Fibroblast of the conjunctiva (primary cell): ENCODE measurements at regions not wholly inside any gene's neighbourhood (a gene's known extent, or its start where the extent isn't known, plus 50 kb on each side); places are given as distances from the start of the nearest gene placed in this dataset.
"Not testable (repeated sequence)": the region's sequence is repeated elsewhere in the genome, so short reads cannot be mapped to it uniquely, and the experiment has no call there.

Experiments
- DNase-seq: peaks from one replicate; pipeline ENCODE4 v3.0.0-alpha.2; 2010; ENCODE audit warnings: low read depth

DNA sequence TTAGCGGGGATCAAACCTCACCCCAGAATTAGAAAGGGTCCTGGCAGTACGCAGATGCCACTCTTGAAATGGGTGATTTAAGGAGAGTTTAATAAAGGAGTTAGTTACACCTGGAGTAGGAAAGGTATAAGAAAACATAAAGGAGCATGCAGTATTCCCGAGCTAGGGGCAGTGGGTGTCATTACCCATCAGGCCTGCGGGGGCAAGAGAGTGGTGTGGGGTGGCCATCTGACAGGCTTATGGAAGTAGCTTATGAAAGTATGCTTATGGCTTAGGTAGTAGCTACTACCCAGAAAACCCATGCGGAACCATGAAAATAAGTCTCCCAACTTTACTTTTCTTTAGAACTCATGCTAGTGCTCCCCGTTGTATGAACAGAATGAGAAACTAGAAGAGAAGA is 568.9 kb upstream of the ACVR2A start:
- no peak for DNase-seq

DNA sequence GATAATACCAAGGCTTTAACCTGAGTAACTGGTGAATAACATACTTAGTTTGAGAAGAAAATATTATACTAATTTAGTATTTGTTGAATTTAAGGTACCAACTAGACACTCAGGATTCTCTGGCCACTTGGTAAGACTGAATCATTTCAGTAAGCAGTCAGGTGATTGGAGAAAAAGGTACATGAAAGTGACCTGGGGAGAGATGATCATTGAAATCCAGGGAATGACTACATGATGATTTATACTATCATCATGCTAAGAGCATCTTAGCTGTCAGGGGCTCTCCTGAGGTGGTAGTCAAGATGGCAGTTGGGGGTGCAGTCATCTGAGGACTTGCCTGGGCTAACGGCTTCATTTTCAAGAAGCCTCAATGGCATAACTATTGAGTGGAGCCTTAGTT is 571.2 kb upstream of the ACVR2A start:
- no peak for DNase-seq

DNA sequence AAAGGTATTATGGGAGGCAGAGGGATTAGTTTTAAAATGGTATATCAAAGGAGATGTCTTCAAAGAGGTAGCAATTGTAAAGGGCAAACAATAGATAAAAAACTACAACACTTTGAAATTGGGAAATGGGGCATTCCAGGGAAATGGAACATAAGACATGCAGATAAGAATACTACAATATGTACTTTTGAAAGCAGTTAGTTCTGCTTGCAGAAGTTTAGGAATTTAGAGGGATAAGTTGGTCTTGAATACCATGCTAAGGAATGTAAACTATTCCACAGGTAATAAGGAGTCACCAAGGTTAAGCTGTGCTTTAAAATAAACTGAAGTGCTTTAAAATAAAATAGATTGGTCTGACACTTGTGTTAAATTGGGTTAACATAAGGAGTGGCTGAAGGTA is 571.7 kb upstream of the ACVR2A start:
- DNase-seq: no peak

DNA sequence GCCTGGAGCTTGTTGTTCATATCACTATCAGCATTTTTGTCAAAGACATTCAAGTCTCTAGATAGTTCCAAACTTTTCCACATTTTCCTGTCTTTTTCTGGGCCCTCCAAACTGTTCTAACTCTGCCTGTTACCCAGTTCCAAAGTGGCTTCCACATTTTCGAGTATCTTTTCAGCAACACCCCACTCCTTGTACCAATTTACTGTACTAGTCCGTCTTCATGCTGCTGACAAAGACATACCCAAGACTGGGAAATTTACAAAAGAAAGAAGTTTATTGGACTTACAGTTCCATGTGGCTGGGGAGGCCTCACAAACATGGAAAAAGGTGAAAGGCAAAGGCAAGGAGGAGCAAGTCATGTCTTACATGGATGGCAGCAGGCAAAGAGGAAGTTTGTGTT is 575.2 kb upstream of the ACVR2A start:
- DNase-seq: not testable (repeated sequence)

DNA sequence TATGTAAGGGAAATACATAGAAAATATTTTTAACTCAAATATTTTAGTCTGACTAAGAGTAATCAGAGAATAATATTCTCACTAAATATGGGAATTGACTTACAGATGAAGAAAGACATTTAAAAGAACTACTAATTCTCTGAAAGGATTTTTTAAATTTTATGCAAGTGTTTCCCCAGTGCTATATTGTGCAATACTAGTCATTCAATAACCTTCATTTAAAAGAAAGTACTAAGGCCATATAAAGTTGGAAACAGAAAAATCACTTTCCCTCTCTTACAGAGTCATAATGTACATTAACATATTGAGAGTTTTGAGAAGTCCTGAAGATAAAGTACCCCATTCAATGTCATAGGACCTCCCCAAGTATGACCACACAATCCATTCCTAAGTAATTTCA is 584.6 kb upstream of the ACVR2A start:
- no peak for DNase-seq

DNA sequence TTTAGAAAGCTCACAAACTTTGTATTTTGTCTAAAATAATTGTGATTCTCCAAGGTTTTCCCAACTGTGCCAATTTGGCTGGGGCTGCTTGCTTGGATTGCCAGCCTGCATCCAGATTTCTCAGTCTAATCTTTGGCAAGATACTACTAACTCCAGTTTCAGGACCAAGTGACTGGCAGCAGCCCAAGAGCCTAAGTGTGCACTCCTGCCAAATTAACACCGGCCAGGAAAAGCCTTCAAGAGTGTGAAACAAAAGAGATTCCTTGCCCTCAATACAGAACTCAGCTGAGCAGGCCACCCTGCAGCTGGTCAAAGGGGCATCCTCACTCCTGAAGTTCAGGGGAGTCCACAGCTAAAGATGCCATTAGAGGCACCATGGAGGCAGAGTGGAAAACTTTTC is 589.0 kb upstream of the ACVR2A start:
- no peak for DNase-seq

DNA sequence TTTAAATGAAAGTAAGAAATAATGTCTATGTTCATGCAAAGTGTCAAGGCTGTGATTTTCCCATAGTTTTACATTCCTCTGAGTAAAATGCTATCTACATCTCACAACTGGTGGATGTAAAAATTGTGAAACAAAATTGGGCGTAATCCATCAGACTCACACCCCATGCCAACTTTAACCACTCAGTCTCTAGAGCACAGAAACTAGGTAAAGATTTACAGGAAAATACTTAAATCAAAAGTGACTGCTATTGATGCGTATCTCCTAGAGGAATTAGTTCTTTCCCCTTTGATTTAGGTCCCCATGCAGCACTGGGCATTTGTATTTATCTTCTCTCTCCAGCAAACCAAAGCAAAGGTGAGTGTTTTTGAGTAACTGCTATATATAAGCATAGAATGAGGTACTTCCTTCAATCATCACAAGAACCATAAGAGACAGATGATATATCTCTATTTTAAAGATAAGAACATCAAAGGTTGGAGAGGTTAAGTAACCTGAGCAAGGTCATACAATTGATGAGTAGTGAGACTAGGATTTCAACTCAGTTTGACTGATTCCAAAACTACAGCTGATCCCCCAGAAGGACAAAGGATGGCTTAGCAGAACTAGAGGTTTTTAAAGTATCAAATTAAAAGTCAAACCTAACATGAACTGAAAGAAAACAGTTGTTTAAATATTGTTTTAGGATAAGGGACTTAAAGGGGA is 594.0 kb upstream of the ACVR2A start:
- no peak for DNase-seq

DNA sequence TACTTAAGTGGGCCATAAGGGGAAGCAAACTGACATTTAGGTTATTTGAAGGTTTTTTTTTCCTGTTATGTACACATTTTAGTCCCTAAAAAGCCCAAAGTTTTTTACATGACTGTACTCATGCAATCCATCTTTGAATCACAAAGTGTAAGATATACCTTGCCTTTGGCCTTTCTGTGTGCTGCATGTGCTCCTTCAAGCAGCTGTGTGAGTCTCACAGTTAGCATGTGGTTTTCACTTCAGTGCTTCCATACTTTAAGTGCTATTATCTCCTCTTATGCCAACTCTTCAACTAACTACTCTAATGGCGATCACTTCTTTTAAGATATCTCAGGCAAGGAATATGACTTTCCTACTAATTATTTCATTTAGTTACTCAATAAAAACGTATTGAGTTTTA is 597.1 kb upstream of the ACVR2A start:
- no peak for DNase-seq

DNA sequence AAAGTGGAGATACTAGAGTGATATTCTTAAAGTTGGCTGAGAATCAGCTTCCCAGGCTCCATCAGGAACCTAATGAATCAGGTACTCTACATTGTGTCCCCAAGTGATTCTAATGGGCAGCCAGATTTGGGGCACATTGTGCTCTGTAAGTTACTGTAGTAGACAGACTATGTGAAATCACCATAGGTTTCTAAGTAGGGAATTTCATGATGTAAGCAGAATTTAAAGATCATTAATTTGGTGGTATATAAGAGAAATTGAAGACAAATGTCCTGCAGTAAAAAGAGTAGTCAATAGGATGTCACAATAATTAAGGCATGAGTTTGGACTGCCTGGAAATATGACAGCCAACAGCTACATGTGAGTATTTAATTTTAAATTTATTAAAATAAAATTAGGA is 602.4 kb upstream of the ACVR2A start:
- no peak for DNase-seq

DNA sequence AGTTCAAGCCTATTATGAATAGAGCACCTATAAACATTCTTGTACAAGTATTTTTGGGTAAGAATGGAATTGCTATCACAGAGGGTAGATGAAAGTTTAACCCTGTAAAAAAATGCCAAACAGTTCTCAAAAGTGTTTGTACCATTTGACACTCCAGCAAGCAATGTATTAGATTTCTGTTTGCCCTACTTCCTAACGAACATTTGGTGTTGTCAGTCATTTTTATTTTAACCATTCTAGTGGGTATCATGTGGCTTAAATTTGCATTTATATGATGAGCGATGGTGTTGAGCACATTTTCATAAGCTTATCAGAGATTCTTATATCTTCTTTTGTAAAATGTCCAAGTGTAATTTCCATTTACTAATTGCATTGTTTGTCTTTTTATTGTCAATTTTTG is 608.2 kb upstream of the ACVR2A start:
- no peak for DNase-seq

DNA sequence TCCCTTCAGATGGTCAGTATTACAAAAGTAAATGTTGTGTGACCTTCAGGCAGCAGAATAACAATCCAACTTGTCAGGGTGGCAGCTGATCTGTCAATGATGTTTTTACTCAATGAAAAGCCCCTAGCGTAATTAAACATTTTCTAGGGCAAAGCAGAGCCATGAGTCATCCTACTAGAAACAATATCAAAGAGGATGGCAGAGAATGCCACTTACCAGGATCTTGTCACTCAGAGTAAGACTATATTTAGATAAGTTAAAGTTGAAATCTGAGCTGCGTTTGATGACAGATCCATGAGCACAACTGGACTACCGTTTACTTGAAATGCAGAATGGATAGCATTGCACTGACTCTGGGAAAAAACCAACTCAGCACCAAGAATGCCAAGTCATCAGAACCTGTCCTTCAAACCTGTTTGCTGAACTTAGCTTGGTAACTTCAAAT is 612.6 kb upstream of the ACVR2A start:
- no peak for DNase-seq

DNA sequence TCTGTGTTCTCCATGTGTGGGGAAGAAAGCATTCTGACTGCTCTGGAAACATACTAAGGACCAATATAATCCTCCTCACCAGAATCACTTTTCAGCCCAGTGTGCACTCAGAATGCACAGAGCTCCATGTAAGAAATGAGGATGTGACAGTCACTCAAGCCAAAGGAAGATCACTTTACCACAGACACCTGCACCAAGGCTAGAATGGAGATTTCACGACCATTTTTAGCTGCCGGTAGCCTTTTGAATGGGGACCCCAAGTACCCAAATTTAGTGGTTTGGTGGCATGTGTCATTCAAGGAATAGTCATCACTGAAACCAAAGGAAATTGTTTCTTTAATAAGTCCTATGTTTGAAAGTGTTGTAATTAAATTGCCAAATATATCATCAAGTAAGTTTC is 613.2 kb upstream of the ACVR2A start:
- DNase-seq: no peak

DNA sequence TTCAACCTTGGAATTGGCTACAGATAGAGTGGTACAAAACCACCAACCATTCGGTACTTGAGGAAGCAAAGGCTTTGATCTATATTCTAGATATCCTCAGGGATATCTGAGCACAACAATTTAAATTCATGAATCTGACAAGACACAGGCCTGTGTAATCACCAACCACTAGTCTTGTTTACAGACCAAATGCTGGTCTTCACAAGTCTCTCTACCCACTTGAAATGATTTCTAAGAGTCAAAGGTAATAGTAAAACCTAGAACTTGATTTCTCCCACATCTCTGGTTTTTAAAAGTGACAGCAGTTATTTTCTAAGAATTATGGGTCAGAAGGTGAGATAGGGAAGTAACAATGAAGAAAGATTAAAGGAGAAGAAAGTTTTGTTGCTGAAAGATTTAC is 613.7 kb upstream of the ACVR2A start:
- DNase-seq: no peak

DNA sequence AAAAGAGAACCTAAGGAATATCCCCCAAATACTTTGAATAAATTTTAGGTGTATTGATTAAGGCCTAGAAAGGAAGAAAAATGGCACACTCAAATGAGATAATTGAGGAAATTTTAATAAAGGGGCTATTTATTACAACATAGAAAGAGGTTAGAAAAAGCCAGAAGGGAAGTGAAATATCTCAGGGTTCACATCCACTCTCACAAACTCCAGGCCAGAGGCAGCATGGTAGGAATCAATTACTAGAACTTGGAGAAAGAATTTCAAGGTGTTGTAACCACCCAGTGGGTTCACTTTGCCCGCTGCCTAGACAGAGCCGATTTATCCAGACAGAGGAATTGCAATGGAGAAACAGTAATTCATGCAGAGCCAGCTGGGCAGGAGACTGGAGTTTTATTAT is 617.5 kb upstream of the ACVR2A start:
- DNase-seq: no peak

DNA sequence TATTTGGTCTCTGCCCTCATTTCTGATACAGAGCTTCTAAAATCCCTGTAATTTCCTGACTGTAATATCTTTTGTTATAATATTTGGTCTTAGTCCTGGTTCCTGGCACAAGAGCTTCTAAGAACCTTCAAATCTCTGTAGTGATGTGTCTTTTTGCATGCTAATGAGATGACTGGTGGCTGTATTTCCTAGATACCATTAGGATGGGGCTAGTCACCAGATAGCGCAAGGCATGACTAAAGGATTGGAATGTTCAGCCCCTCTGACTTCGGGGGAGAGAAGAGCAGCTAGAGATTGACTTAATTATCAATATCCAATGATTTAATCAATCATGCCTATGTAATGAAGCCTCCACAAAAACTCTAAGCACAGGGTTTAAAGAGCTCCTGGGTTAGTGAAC is 620.8 kb upstream of the ACVR2A start:
- no peak for DNase-seq

DNA sequence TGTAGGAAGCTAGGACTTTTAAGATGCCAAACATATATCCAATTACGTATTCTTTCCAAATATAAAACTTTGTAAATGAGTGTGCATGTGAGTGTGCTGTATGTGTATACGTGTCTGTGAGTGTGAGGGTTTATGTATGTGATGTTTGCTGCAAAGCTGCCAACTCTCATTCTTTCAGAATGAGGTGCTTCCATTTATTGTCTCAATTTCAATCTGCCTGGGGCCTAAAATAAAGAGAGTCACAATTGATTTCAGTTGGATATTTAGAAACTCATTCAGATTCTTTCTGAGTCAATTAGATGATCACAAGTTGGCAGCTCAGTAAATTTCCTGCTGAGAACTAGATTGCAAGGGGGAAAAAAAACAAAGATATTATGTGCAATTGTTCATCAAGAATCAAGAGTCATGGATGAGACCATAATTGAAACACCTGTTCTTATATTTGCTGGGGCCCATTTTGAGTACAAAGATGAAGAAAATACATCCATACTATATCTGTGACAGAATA is 621.2 kb upstream of the ACVR2A start:
- no peak for DNase-seq

DNA sequence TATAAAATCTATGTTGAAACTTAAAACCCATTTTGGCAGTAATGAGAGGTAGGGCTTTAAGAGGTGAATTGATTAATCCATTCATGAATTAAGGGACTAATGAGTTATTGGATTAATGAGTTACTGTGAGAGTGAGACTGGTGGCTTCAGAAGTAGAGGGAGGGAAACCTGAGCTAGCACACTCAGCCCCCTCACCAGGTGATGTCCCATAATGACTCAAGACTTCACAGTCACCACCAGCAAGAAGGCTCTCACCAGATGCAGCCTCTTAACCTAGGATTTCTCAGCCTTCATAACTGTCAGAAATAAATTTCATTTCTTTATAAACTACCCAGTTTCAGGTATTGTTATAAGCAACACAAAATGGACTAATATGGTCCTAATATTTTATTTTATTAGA is 621.7 kb upstream of the ACVR2A start:
- DNase-seq: no peak

DNA sequence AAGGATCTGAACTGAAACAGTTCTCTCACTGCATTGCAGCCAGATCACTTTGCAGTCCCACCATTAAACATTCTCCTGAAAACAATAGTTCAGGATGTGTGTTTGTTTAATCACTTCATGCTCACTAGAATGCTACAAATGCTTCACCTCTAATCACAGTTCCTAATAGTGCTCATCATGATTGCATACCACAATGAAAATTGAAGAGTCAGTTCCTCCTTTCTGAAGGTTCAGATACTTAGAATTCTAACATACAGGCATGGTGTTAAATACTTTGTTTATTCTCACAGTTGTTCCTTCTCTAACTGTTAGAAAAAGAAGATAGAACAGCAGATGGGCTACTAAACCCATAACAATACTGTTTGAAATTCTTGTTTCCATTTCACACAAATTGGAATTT is 622.3 kb upstream of the ACVR2A start:
- no peak for DNase-seq

DNA sequence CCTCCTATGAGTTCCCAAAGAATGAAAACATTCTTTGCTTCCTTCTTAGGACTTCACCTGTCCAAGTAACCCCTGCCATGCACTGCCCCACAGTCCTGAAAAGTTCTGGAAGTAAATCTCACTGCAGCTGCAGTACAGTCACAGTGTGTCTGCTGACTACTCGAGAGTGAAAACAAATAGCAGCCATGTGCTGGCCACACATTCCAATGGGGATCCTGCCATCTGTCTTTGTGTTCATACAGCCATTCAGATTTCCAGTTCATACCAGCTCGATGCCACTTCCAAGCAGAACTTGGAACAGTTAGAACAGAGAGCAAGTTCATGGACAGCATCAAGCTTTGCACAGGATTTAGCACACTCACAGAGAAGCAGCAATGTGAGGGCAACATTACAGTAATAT is 629.9 kb upstream of the ACVR2A start:
- DNase-seq: no peak

DNA sequence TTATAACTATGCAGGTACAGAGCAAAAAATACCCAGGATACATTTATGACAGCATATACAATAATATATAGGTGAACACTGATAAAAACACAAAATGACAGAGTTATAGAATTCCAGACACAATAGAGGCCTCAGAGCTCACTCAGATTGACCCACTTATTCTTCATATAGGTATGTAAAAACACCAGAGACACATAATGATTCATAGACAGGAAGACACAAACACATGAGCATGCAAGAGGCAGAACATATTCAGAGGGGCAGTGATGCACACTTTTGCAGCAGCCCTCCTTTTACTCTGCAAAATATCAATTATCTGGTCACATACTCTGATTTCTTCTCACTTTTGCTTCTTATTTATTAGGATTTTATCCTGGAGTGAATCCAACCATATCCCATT is 633.3 kb upstream of the ACVR2A start:
- DNase-seq: no peak

DNA sequence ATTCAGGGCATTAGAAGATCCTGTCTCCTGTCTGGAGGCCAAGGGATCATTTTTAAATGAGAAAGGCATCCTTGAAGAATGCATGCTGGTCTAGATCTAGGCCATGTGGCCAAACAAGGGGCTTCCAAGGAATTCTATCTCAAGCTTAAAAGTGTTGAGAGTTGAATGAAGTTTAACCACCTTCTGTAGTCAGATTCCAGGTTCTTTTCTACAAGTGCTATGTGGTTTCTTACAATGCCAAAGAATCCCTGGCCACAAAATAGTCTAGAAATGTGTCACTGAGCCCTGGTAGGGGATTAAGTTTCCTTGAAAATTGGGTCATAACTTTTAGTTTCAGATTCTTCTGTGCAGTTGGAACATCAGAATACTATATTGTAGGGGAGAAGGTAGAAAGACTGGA is 640.7 kb upstream of the ACVR2A start:
- DNase-seq: no peak

DNA sequence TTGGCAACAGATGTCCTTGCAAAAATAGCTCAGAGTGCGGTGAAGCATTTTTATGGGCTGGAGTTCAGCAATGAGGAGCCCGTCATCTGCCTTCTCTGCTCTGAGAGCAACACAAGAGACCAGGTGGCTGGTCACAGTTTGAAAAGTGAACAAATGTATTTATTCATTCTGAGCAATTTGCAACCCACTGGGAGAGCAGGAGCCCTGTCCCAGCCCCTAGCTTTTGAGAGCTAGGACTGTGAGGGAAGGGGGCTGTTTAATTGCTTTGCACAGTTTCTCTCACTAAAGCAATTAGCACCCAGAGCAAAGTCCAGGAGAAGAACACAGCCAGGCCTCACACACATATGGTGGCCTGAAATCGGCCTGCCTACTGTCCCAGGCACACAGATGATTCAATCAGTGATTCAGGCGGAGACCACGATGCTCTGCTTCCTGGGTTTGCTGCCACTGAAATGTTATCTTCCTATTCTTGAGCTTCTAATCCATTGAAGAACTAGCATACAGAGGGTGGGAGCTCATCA is 646.1 kb upstream of the ACVR2A start:
- no peak for DNase-seq

DNA sequence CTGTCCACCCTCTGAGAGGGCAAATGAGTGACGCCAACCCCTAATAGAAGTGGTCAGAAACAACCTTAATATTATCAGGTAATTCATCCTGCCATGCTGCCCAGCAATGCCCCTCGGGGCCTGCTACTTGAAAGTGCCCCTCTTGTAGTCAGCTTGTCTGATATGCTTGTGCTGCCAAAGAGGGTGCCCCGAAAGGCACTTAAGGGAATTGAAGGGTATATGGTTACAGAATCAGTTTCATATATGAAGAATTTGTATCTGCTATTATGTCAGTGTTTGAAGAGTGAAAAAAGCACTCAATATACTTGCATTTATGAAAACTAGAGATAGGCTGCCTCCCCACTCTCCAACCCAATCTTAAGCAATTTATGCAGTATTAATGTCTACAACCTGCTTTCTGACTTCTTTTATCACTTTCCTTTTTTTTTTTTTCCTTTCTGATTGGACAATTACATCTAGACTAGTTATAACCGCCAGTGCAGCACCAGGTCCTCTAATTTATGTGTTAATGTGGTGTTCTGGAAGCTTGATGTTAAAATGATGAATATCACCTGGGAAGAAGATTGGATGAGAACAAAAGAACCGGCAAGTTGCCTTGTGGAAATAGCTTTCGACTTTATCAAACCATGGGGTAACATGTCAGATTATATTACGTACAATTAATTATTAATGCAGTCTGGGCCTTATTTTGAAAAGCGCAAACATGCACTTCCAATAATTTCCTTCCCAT is 646.9 kb upstream of the ACVR2A start:
- no peak for DNase-seq

DNA sequence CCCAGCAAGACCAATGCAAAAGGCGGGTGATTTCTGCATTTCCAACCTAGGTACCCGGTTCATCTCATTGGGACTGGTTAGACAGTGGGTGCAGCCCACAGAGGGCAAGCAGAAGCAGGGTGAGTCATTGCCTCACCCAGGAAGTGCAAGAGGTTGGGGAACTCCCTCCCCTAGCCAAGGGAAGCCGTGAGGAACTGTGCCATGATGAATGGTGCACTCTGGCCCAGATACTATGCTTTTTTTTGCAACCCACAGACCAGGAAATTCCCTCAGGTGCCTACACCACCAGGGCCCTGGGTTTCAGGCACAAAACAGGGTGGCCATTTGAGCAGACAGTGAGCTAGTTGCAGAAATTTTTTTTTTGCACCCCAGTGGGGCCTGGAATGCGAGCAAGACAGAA is 662.6 kb upstream of the ACVR2A start:
- no peak for DNase-seq
